OCI-LY3 (cell line): ENCODE measurements at regions not wholly inside any gene's neighbourhood (a gene's known extent, or its start where the extent isn't known, plus 50 kb on each side); places are given as distances from the start of the nearest gene placed in this dataset.

ENCODE experiments used
- CTCF ChIP-seq: fragments of 200-600, 300-600 bp; sonication (generic); IDR thresholded peaks from 2 replicates; pipeline ENCODE4 v1.5.1; 2014; ENCODE audit warnings: antibody characterized with exemption, low read length, low read depth
- EZH2phosphoT487 ChIP-seq: fragments of 200-600 bp; shearing (Covaris generic); IDR thresholded peaks from 2 replicates; pipeline ENCODE4 v1.6.1; 2018; ENCODE audit warnings: antibody characterized with exemption, mixed run types, low read depth

GRCh38 chr14:58898655-58899316, 261.0 kb downstream of the DACT1 start:
- TF ChIP-seq CTCF (no peak), EZH2phosphoT487 (no peak)
